ENCODE measurements at regions not wholly inside any gene's neighbourhood (a gene's known extent, or its start where the extent isn't known, plus 50 kb on each side); places are given as distances from the start of the nearest gene placed in this dataset.
"Not testable (repeated sequence)": the region's sequence is repeated elsewhere in the genome, so short reads cannot be mapped to it uniquely, and the experiment has no call there.

DNA sequence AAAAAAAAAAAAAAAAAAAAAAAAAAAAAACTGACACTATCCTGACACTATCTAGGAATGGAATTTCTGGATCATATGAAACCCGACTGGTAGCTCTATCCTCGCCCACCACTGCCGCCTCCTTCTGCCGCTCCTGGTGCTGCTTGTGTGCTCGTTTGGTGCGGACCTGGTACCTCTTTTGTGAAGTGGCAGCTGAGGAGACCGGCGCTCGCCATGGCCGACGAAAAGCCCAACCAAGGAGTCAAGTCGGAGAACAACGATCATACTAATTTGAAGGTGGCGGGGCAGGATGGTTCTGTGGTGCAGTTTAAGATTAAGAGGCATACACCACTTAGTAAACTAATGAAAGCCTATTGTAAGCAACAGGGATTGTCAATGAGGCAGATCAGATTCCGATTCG is 130.6 kb downstream of the SEPTIN14 start:
- H3K9me3 ChIP-seq, result no peaks in the 10 kb centered on the region
- intact Hi-C loops (cut with DNase I), result no loop called here
- H3K27ac ChIP-seq, result no peak overlapping the region
- no peak for TF ChIP-seq POLR2A (IDR thresholded peaks at IDR 0.05)
- TF ChIP-seq CTCF (IDR thresholded peaks at IDR 0.05), result no peak
- H3K36me3 ChIP-seq, result no peaks in the 10 kb centered on the region
- H3K4me3 ChIP-seq, result no peak overlapping the region
- no peak for DNase-seq
- H3K27me3 ChIP-seq, result no peaks in the 10 kb centered on the region
- WGBS, 2 donors, result 85 to 92% methylated on average over 14 to 16 of the region's 16 CpGs
- H3K4me1 ChIP-seq, result peaks cover 0 to 5% (median 0%) of the 10 kb centered on the region in 3 donors

DNA sequence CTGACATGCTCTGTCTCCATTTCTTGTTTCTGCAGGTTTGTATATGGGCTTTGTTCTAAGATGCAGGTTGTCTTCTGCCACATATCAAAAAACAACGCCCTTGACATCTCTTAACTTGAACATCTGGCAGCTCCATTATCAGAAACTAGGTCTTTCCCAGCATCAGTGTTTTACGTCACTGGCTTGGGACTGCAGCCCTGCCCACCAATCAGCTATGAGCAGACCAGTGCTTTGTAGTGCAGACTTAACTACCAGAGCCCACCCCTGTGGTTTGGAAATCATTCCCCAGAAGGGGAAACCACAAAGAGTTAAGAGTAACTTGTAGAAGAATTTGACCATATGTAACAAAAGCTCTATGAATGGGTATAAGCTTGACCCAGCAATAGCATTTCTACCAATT is 132.4 kb downstream of the SEPTIN14 start:
- H3K36me3 ChIP-seq, result no peaks in the 10 kb centered on the region
- 69 to 93% methylated on average over 2 of the region's 2 CpGs for WGBS, 2 donors

GRCh38 chr7:55723621-55723941 is 139.0 kb downstream of the SEPTIN14 start:
- Histone ChIP-seq H3K4me3 (no peak overlapping the region), H3K4me1 (no peaks in the 10 kb centered on the region), H3K9me3 (no peaks in the 10 kb centered on the region), H3K36me3 (no peaks in the 10 kb centered on the region), H3K27ac (no peak overlapping the region), H3K27me3 (no peaks in the 10 kb centered on the region)
- no peak for DNase-seq
- 36 to 53% methylated on average over 6 to 7 of the region's 7 CpGs for WGBS, 2 donors
- TF ChIP-seq POLR2A (IDR thresholded peaks at IDR 0.05) (no peak), CTCF (IDR thresholded peaks at IDR 0.05) (no peak)
- intact Hi-C loops (cut with DNase I), result no loop called here

More for the DNA sequence above, 132.4 kb downstream of the SEPTIN14 start:
- H3K27me3 ChIP-seq, result no peaks in the 10 kb centered on the region
- DNase-seq, result no peak
- peaks cover 0 to 5% (median 0%) of the 10 kb centered on the region in 3 donors for H3K4me1 ChIP-seq
- H3K27ac ChIP-seq, result no peak overlapping the region
- TF ChIP-seq CTCF (IDR thresholded peaks at IDR 0.05) (no peak), POLR2A (IDR thresholded peaks at IDR 0.05) (no peak)
- H3K4me3 ChIP-seq, result no peak overlapping the region
- intact Hi-C loops (cut with DNase I), result no loop called here
- H3K9me3 ChIP-seq, result no peaks in the 10 kb centered on the region

- intact Hi-C loops (cut with DNase I); H3K4me1 ChIP-seq; H3K36me3 ChIP-seq; H3K27me3 ChIP-seq; H3K27ac ChIP-seq; H3K9me3 ChIP-seq; DNase-seq; H3K4me3 ChIP-seq: not testable (repeated sequence)
- 26 to 59% methylated on average over 3 to 5 of the region's 7 CpGs for WGBS, 2 donors
- peak in 1 of 6 experiments; percentile 31 for TF ChIP-seq CTCF (IDR thresholded peaks at IDR 0.05)
Measured at GRCh38 chr7:55722874-55723620, 139.5 kb downstream of the SEPTIN14 start.

- 60% methylated on average over 1 of the region's 1 CpG; no CpG with 5 or more reads in 1 of the 2 donors for WGBS, 2 donors
- H3K27ac ChIP-seq; H3K9me3 ChIP-seq; intact Hi-C loops (cut with DNase I); H3K27me3 ChIP-seq; H3K4me3 ChIP-seq; H3K4me1 ChIP-seq; DNase-seq; H3K36me3 ChIP-seq: not testable (repeated sequence)
Measured at GRCh38 chr7:55721004-55721403, 141.5 kb downstream of the SEPTIN14 start.

DNA sequence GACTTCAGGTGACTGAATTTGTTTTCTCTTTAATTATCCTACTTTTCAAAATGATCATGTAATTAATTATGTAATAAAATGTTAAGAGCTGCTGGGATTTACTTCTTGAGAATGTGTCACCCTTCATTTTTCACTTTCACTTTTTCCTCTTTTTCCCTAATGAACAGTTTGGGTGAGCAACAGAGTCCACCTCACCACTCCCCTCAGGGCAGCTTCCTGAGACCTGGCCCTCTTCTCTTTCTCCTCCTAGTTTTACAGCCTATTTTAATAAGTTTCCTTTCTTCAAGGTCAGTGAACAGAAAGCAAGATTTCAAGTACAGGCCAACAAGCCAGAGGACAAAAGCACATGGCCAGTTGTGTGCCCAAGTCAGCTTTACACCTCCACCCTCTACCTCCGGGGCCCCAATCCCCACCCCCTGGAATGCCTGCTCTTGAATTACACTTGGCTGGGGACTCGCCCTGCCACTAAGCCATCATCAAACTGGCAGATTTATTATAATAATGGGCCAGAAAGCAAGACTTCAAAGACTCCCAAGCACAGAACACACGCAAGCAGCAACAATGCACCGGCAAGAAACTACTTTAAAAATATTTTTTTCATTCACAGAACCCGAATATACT is 143.1 kb upstream of the VOPP1 start:
- H3K27ac ChIP-seq; H3K4me1 ChIP-seq; H3K36me3 ChIP-seq; H3K9me3 ChIP-seq; DNase-seq; H3K27me3 ChIP-seq; H3K4me3 ChIP-seq; intact Hi-C loops (cut with DNase I): not testable (repeated sequence)
- 26 to 31% methylated on average over 4 to 5 of the region's 5 CpGs for WGBS, 2 donors

- H3K4me3 ChIP-seq; H3K27ac ChIP-seq; H3K9me3 ChIP-seq; H3K36me3 ChIP-seq; DNase-seq; intact Hi-C loops (cut with DNase I); H3K4me1 ChIP-seq; H3K27me3 ChIP-seq: not testable (repeated sequence)
- 26 to 40% methylated on average over 2 of the region's 2 CpGs for WGBS, 2 donors
Measured at GRCh38 chr7:55714370-55714769, 142.1 kb upstream of the VOPP1 start.

- 40 to 49% methylated on average over 2 of the region's 2 CpGs for WGBS, 2 donors
- H3K4me1 ChIP-seq, result peaks cover 0 to 11% (median 0%) of the 10 kb centered on the region in 3 donors
- H3K9me3 ChIP-seq; H3K27ac ChIP-seq; H3K27me3 ChIP-seq; H3K36me3 ChIP-seq; H3K4me3 ChIP-seq; DNase-seq; intact Hi-C loops (cut with DNase I): not testable (repeated sequence)
Measured at GRCh38 chr7:55710312-55710711, 138.0 kb upstream of the VOPP1 start.

- intact Hi-C loops (cut with DNase I); DNase-seq: not testable (repeated sequence)
- WGBS, 2 donors, result 25 to 41% methylated on average over 6 of the region's 6 CpGs
Measured at GRCh38 chr7:55708028-55708427, 135.7 kb upstream of the VOPP1 start.

More at GRCh38 chr7:55708028-55708427, 135.7 kb upstream of the VOPP1 start:
- not testable (repeated sequence) for H3K27ac ChIP-seq, H3K4me1 ChIP-seq, H3K4me3 ChIP-seq, H3K27me3 ChIP-seq, H3K9me3 ChIP-seq, H3K36me3 ChIP-seq

Measured in esophagus squamous epithelium (tissue), 5 donors.